GM12878 (cell line): ENCODE measurements at regions not wholly inside any gene's neighbourhood (a gene's known extent, or its start where the extent isn't known, plus 50 kb on each side); places are given as distances from the start of the nearest gene placed in this dataset.

Source experiments
- ATAC-seq: fragments of 200-7000 bp; cut with Tn5 transposase; 3 replicates; pipeline ENCODE4 v1.9.1; 2020; ENCODE audit warnings: mild to moderate bottlenecking, moderate library complexity
- BruUV-seq: library from RNA; stranded (reverse); fragments of 400-500 nt; replicated peaks from 2 replicates; lab custom pipeline; 2021; lab: Mats Ljungman, UMichigan
- CTCF ChIA-PET: fragments of 300-600 bp; sonication (Branson Sonifier 250); formaldehyde crosslinking; extraction: SDS; loops from one replicate; lab custom pipeline; 2021; ENCODE audit warnings: inconsistent platforms; lab: Yijun Ruan, JAX
- POLR2A ChIA-PET: fragments of 350-600 bp; formaldehyde crosslinking; extraction: SDS; loops from one replicate; lab custom pipeline; 2021; ENCODE audit warnings: inconsistent platforms; lab: Charles Lee
- RAD21 ChIA-PET: fragments of 300-600 bp; sonication (Branson Sonifier 250); formaldehyde crosslinking; loops from one replicate; lab custom pipeline; 2023; ENCODE audit warnings: antibody characterized with exemption; ENCODE audit not compliant: unreplicated experiment; lab: Charles Lee
- SMC1A ChIA-PET: fragments of 300-600 bp; sonication (Branson Sonifier 250); formaldehyde crosslinking; loops from one replicate; lab custom pipeline; 2023; ENCODE audit not compliant: unreplicated experiment, uncharacterized antibody; lab: Charles Lee
- DNase-seq: peaks from one replicate; pipeline ENCODE4 v3.0.0-alpha.2; 2011; ENCODE audit warnings: low read depth, low spot score
- FAIRE-seq: peaks from 3 replicates; lab custom pipeline; 2011; peaks lifted over from hg19 to GRCh38; lab: Jason Lieb, UNC
- H2AFZ ChIP-seq: 2 replicates; pipeline ENCODE4 v1.6.0; 2011; ENCODE audit warnings: low read depth, low read length, control low read depth; ENCODE audit not compliant: control insufficient read depth
- H3K27ac ChIP-seq: 2 replicates; pipeline ENCODE4 v1.5.1; 2011; ENCODE audit warnings: control low read depth; ENCODE audit not compliant: control insufficient read depth, insufficient read depth
- H3K27me3 ChIP-seq, 2 experiments: replicated peaks in 1 of 2; 2 replicates each; pipeline versions ENCODE4 v1.6.0 to v1.6.1; 2011; ENCODE audit warnings: low read length in 1 of 2; ENCODE audit not compliant: control insufficient read depth in 2 of 2, insufficient read depth in 2 of 2
- H3K36me3 ChIP-seq, 2 experiments: 2 replicates each; pipeline ENCODE4 v1.5.1; 2011; ENCODE audit warnings: low read length in 1 of 2; ENCODE audit not compliant: control insufficient read depth in 2 of 2, insufficient read depth in 2 of 2
- H3K4me1 ChIP-seq: 2 replicates; pipeline ENCODE4 v1.6.1; 2011; ENCODE audit warnings: mild to moderate bottlenecking, low read length, moderate library complexity, mixed read lengths; ENCODE audit not compliant: control insufficient read depth, insufficient read depth
- H3K4me2 ChIP-seq: 2 replicates; pipeline ENCODE4 v1.6.0; 2011; ENCODE audit warnings: control low read depth; ENCODE audit not compliant: control insufficient read depth, insufficient read depth
- H3K4me3 ChIP-seq: fragments of 200-600 bp; sonication (generic); 2 replicates; pipeline ENCODE4 v1.5.1; 2016
- H3K79me2 ChIP-seq: 2 replicates; pipeline ENCODE4 v1.6.0; 2011; ENCODE audit warnings: low read length; ENCODE audit not compliant: control insufficient read depth, insufficient read depth
- H3K9ac ChIP-seq: 2 replicates; pipeline ENCODE4 v1.8.0; 2011; ENCODE audit warnings: low read length, control low read depth, mixed read lengths; ENCODE audit not compliant: control insufficient read depth, insufficient read depth
- H3K9me3 ChIP-seq: replicated peaks from 3 replicates; pipeline ENCODE4 v1.5.1; 2011; ENCODE audit warnings: mild to moderate bottlenecking, low read length; ENCODE audit not compliant: control insufficient read depth, insufficient read depth
- H4K20me1 ChIP-seq: 2 replicates; pipeline ENCODE4 v1.6.0; 2011; ENCODE audit not compliant: control insufficient read depth, insufficient read depth
- MYB ChIP-seq: fragments of 150-350 bp; IDR thresholded peaks from 2 replicates; pipeline ENCODE4 v1.6.1; 2014; ENCODE audit warnings: mild to moderate bottlenecking, low read depth, low read length, borderline replicate concordance
- POLR2AphosphoS2 ChIP-seq: IDR thresholded peaks from 2 replicates; pipeline ENCODE4 v1.6.1; 2011; ENCODE audit warnings: low read depth, mild to moderate bottlenecking, low read length, improper control_type of control experiment, moderate library complexity
- SREBF1 ChIP-seq: IDR thresholded peaks from 2 replicates; pipeline ENCODE4 v1.6.1; 2012; ENCODE audit warnings: mild to moderate bottlenecking, low read length
- SREBF2 ChIP-seq: IDR thresholded peaks from 2 replicates; pipeline ENCODE4 v1.6.1; 2012; ENCODE audit warnings: mild to moderate bottlenecking, low read length
- ZNF384 ChIP-seq: IDR thresholded peaks from 2 replicates; pipeline ENCODE4 v1.6.1; 2012; ENCODE audit warnings: low read depth, mild to moderate bottlenecking, low read length, improper control_type of control experiment, borderline replicate concordance
- WGBS: methylation state at CpG from one replicate; pipeline ENCODE4 v1.1.6; 2016; ENCODE audit warnings: low lambda C conversion rate; ENCODE audit not compliant: insufficient replicate concordance, insufficient coverage; ENCODE audit errors: missing lambda C conversion rate; 5-methylcytosine and 5-hydroxymethylcytosine counted together
- in situ Hi-C: fragments of 300-500 bp; cut with MboI; formaldehyde crosslinking; loops from 9 replicates; pipeline ENCODE4 v1.14.3; 2018; ENCODE audit warnings: mixed read lengths
- intact Hi-C: fragments of 100-400 bp; cut with micrococcal nuclease; formaldehyde crosslinking; loops from one replicate; pipeline ENCODE4 v1.14.2; 2022; ENCODE audit not compliant: unreplicated experiment
- TF ChIP-seq, protein P1 (sequence below): fragments of 450-650 bp; IDR thresholded peaks from 2 replicates; pipeline ENCODE4 v1.6.1; 2017; ENCODE audit warnings: low read depth, mild to moderate bottlenecking, moderate library complexity

- CTCF ChIA-PET, result no interaction called here
- no peak overlapping the region for H3K4me3 ChIP-seq
- intact Hi-C loops, result no loop called here
- H3K9ac ChIP-seq, result no peak overlapping the region
- H3K4me1 ChIP-seq, result no peaks in the 10 kb centered on the region
- H3K27me3 ChIP-seq, result no peaks in the 10 kb centered on the region
- no peaks in the 10 kb centered on the region for H3K9me3 ChIP-seq
- no peak overlapping the region for H2AFZ ChIP-seq
- SMC1A ChIA-PET, result interaction anchor here (0.9 kb wide), 1 partner anchor 34 kb away, joined by 3 read pairs; no protein-coding TSS in a partner anchor
- no peaks in the 10 kb centered on the region for H3K36me3 ChIP-seq
- no peak for ATAC-seq
- no peak for TF ChIP-seq SREBF1
- no peak for TF ChIP-seq MYB
- TF ChIP-seq, all 136 proteins: peak for 0
- no peaks in the 10 kb centered on the region for H4K20me1 ChIP-seq
- H3K79me2 ChIP-seq, result no peaks in the 10 kb centered on the region
- BruUV-seq, result no TSS peak
- FAIRE-seq (no peak), DNase-seq (no peak)
- no peak overlapping the region for H3K27ac ChIP-seq
- in situ Hi-C loops, result no loop called here
- 55% methylated on average over 4 of the region's 4 CpGs for WGBS
- POLR2A ChIA-PET, result no interaction called here
- no peak overlapping the region for H3K4me2 ChIP-seq
- RAD21 ChIA-PET, result interaction anchor here (0.7 kb wide), 1 partner anchor 1015 kb away, joined by 3 read pairs; no protein-coding TSS in a partner anchor
Measured at GRCh38 chr6:9463311-9463710, 951.6 kb downstream of the TFAP2A start.

DNA sequence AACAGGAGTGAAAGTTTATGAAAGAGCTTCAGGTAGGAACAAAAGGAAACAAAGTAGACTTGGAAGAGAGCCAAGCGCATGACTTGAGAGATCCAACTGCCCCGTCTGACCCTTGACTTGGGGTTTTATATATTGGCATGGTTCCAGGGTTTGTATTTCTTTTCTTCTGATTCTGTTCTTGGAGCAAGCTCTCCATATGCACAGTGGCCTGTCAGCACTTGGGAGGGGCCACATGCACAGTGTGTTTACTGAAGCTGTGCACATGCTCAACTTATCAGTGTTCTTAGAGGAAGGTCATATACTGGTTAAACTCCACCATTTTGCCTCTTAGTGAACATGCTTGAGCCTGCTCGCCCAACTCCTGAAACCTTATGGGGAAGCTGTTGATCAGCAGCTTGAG, 953.7 kb downstream of the TFAP2A start:
- BruUV-seq, result no TSS peak
- ChIA-PET RAD21 (no interaction called here), SMC1A (interaction anchor here (0.9 kb wide), 1 partner anchor 11 kb away, joined by 3 read pairs; no protein-coding TSS in a partner anchor), CTCF (no interaction called here), POLR2A (no interaction called here)
- no peak for DNase-seq
- no peaks in the 10 kb centered on the region for H3K9me3 ChIP-seq
- ATAC-seq, result no peak
- 42% methylated on average over 3 of the region's 3 CpGs for WGBS
- intact Hi-C loops, result no loop called here
- no peak overlapping the region for H3K9ac ChIP-seq
- H3K79me2 ChIP-seq, result no peaks in the 10 kb centered on the region
- no peaks in the 10 kb centered on the region for H3K27me3 ChIP-seq
- no peak overlapping the region for H3K4me2 ChIP-seq
- no peak overlapping the region for H2AFZ ChIP-seq
- in situ Hi-C loops, result no loop called here
- no peak overlapping the region for H3K27ac ChIP-seq
- TF ChIP-seq SREBF2 (no peak), POLR2AphosphoS2 (no peak), ZNF384 (no peak)
- TF ChIP-seq, protein P1, sequence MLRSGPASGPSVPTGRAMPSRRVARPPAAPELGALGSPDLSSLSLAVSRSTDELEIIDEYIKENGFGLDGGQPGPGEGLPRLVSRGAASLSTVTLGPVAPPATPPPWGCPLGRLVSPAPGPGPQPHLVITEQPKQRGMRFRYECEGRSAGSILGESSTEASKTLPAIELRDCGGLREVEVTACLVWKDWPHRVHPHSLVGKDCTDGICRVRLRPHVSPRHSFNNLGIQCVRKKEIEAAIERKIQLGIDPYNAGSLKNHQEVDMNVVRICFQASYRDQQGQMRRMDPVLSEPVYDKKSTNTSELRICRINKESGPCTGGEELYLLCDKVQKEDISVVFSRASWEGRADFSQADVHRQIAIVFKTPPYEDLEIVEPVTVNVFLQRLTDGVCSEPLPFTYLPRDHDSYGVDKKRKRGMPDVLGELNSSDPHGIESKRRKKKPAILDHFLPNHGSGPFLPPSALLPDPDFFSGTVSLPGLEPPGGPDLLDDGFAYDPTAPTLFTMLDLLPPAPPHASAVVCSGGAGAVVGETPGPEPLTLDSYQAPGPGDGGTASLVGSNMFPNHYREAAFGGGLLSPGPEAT, result no peak
- no peak for FAIRE-seq
- H3K4me1 ChIP-seq, result no peaks in the 10 kb centered on the region
- H3K4me3 ChIP-seq, result no peak overlapping the region
- H3K36me3 ChIP-seq, result no peaks in the 10 kb centered on the region
- no peaks in the 10 kb centered on the region for H4K20me1 ChIP-seq
